PFSK-1 (cell line): ENCODE measurements at regions not wholly inside any gene's neighbourhood (a gene's known extent, or its start where the extent isn't known, plus 50 kb on each side); places are given as distances from the start of the nearest gene placed in this dataset.

Experiments
- FOXP2 ChIP-seq: optimal IDR thresholded peaks from 2 replicates; pipeline ENCODE3; 2011; ENCODE audit warnings: borderline replicate concordance, control low read depth, inconsistent platforms; ENCODE audit not compliant: insufficient read depth; ENCODE audit errors: extremely low read length, extremely low read depth
- POLR2AphosphoS5 ChIP-seq: IDR thresholded peaks from 2 replicates; pipeline ENCODE4 v1.6.1; 2012; ENCODE audit warnings: low read depth, mild to moderate bottlenecking, control low read depth, low read length, moderate library complexity
- SIN3A ChIP-seq: IDR thresholded peaks from 2 replicates; pipeline ENCODE4 v1.6.1; 2012; ENCODE audit warnings: mild to moderate bottlenecking, low read length, moderate library complexity, borderline replicate concordance; ENCODE audit not compliant: insufficient read depth
- TAF1 ChIP-seq: IDR thresholded peaks from 2 replicates; pipeline ENCODE4 v1.6.1; 2012; ENCODE audit warnings: low read length, control low read depth, borderline replicate concordance; ENCODE audit not compliant: insufficient read depth
- TF ChIP-seq, protein P1 (sequence below), 2 experiments: IDR thresholded peaks; 2 replicates each; pipeline versions ENCODE4 v1.6.1 to v1.8.0; 2011 to 2012; ENCODE audit warnings: low read depth in 2 of 2, low read length in 2 of 2, control low read depth in 1 of 2, inconsistent platforms in 1 of 2, mild to moderate bottlenecking in 1 of 2, moderate library complexity in 1 of 2; ENCODE audit not compliant: insufficient read depth in 1 of 2

DNA sequence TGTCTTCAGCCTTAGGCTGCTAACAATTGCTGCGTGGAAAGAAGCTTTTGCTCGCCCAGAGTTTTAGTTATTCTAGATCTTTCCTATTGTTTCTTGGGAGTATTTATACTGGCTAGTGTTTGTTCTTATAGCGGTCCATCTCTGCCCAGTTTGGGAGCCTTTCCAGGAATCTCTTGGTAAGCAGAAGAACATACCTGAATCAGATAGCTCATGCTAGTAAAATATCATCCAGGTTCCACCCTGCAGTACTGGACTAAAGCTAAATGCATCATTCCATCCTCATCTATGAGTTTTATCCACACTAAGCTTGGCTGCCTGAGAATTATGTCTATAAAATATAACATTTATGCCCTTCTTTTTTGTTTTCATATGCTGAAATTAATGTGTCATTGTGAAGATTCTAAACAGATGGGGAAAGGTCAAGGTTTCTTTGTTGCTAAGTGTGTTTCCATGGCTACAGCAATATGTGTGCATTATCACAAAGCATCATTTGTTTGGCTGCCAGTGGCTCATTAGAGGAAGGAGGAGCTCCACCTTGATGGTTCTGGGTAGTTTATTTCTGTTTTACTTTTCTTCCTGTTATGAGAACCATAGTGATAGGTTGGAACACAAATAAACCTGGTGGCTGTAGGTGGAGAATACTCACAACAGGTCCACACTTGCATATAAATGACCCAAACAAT, 182.8 kb downstream of the PIK3C3 start:
- TF ChIP-seq POLR2AphosphoS5 (no peak), SIN3A (no peak), TAF1 (no peak), FOXP2 (no peak)
- TF ChIP-seq, protein P1, sequence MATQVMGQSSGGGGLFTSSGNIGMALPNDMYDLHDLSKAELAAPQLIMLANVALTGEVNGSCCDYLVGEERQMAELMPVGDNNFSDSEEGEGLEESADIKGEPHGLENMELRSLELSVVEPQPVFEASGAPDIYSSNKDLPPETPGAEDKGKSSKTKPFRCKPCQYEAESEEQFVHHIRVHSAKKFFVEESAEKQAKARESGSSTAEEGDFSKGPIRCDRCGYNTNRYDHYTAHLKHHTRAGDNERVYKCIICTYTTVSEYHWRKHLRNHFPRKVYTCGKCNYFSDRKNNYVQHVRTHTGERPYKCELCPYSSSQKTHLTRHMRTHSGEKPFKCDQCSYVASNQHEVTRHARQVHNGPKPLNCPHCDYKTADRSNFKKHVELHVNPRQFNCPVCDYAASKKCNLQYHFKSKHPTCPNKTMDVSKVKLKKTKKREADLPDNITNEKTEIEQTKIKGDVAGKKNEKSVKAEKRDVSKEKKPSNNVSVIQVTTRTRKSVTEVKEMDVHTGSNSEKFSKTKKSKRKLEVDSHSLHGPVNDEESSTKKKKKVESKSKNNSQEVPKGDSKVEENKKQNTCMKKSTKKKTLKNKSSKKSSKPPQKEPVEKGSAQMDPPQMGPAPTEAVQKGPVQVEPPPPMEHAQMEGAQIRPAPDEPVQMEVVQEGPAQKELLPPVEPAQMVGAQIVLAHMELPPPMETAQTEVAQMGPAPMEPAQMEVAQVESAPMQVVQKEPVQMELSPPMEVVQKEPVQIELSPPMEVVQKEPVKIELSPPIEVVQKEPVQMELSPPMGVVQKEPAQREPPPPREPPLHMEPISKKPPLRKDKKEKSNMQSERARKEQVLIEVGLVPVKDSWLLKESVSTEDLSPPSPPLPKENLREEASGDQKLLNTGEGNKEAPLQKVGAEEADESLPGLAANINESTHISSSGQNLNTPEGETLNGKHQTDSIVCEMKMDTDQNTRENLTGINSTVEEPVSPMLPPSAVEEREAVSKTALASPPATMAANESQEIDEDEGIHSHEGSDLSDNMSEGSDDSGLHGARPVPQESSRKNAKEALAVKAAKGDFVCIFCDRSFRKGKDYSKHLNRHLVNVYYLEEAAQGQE (IDR thresholded peaks at IDR 0.05; ENCODE audit: insufficient read depth in 1 of 2, low read depth in 2 of 2, low read length in 2 of 2): no peak
